ENCODE measurements at regions not wholly inside any gene's neighbourhood (a gene's known extent, or its start where the extent isn't known, plus 50 kb on each side); places are given as distances from the start of the nearest gene placed in this dataset.
A peak's percentile ranks its signal among the peaks of the same experiment; 100 is the strongest.

DNA sequence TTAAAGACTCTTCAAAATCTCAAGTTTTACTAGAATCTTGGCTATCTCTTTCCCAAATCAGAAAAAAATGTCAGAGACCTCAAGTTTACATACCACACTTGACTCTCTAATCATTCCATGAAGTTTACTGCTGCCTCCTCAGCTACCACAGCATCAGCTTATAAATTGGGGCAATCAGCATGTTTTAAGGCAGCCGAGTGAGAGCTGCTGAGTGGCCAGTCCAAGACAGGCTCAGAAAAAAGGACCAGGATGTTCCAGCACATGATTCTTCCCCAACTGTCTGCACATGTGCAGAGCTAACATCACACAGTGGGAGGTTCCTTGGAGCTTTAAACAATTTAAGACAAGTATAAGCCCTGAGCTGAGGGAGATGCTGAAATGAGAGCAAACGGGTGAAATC, 140.6 kb upstream of the NUDT7 start:
- Histone ChIP-seq H3K4me1 (ENCODE audit: insufficient read depth, low read length, poor library complexity, severe bottlenecking) (peaks cover 5% of the 10 kb centered on the region), H3K27me3 (ENCODE audit: insufficient read depth, low read length, poor library complexity, severe bottlenecking) (no peaks in the 10 kb centered on the region), H4K20me1 (ENCODE audit: insufficient read depth, low read length, poor library complexity, severe bottlenecking) (no peaks in the 10 kb centered on the region), H2AFZ (ENCODE audit: low read length) (no peak overlapping the region), H3K9ac (ENCODE audit: low read depth, low read length, poor library complexity, severe bottlenecking) (no peak overlapping the region), H3K36me3 (ENCODE audit: insufficient read depth, low read length) (no peaks in the 10 kb centered on the region), H3K79me2 (ENCODE audit: insufficient read depth, low read length) (no peaks in the 10 kb centered on the region), H3K9me3 (ENCODE audit: insufficient read depth, low read depth, low read length) (no peaks in the 10 kb centered on the region), H3K4me2 (ENCODE audit: low read depth, low read length, poor library complexity, severe bottlenecking) (no peak overlapping the region), H3K9me2 (replicated peaks; ENCODE audit: low read depth, low read length) (no peaks in the 10 kb centered on the region), H3F3A (ENCODE audit: low read depth) (no peaks in the 10 kb centered on the region), H3K4me3 (ENCODE audit: low read length, poor library complexity, severe bottlenecking) (no peak overlapping the region)
- TF ChIP-seq, protein P1, sequence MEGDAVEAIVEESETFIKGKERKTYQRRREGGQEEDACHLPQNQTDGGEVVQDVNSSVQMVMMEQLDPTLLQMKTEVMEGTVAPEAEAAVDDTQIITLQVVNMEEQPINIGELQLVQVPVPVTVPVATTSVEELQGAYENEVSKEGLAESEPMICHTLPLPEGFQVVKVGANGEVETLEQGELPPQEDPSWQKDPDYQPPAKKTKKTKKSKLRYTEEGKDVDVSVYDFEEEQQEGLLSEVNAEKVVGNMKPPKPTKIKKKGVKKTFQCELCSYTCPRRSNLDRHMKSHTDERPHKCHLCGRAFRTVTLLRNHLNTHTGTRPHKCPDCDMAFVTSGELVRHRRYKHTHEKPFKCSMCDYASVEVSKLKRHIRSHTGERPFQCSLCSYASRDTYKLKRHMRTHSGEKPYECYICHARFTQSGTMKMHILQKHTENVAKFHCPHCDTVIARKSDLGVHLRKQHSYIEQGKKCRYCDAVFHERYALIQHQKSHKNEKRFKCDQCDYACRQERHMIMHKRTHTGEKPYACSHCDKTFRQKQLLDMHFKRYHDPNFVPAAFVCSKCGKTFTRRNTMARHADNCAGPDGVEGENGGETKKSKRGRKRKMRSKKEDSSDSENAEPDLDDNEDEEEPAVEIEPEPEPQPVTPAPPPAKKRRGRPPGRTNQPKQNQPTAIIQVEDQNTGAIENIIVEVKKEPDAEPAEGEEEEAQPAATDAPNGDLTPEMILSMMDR (conservative IDR thresholded peaks at IDR 0.05; ENCODE audit: low read length): no peak
- no peak for TF ChIP-seq EZH2phosphoT487 (IDR thresholded peaks at IDR 0.05; ENCODE audit: borderline replicate concordance)

DNA sequence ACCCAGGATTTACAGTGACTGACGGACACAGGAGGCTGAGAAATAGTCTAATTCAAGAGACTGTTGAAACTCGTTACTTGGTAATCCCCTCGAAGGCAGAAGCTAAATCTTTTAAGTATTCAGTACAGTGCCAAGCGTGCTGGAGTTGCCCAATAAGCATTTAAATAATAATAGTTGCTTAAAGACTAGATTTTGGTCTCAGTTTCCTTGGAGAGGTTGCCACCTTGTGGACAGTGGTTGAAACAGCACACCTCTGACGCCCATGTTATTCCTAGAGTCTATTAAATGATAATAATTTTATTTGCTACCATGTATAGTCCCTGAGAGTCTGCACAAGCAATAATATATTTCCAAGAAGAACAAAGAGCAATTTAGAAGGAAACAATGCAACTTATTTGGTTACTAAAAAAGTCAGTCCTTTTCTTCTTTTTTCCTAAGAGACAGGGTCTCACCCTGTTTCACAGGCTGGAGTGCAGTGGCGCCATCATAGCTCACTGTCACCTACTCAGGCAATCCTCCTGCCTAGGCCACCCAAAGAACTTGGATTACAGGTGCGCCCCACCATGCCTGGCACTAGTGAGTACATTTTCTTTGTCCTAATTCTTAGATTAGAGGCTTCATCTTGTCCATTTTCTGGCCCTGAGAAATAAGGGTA, 138.0 kb upstream of the NUDT7 start:
- no peaks in the 10 kb centered on the region for H3K79me2 ChIP-seq (ENCODE audit: insufficient read depth, low read length)
- no peaks in the 10 kb centered on the region for H3K9me2 ChIP-seq (replicated peaks; ENCODE audit: low read depth, low read length)
- H3F3A ChIP-seq (ENCODE audit: low read depth): no peaks in the 10 kb centered on the region
- no peaks in the 10 kb centered on the region for H3K27me3 ChIP-seq (ENCODE audit: insufficient read depth, low read length, poor library complexity, severe bottlenecking)
- H3K4me2 ChIP-seq (ENCODE audit: low read depth, low read length, poor library complexity, severe bottlenecking): no peak overlapping the region
- H3K4me1 ChIP-seq (ENCODE audit: insufficient read depth, low read length, poor library complexity, severe bottlenecking): peaks cover 5% of the 10 kb centered on the region
- TF ChIP-seq, protein P1 (conservative IDR thresholded peaks at IDR 0.05; ENCODE audit: low read length): peak; percentile 96
- no peak for TF ChIP-seq EZH2phosphoT487 (IDR thresholded peaks at IDR 0.05; ENCODE audit: borderline replicate concordance)
- no peak overlapping the region for H3K4me3 ChIP-seq (ENCODE audit: low read length, poor library complexity, severe bottlenecking)
- no peak overlapping the region for H3K9ac ChIP-seq (ENCODE audit: low read depth, low read length, poor library complexity, severe bottlenecking)
- no peaks in the 10 kb centered on the region for H3K9me3 ChIP-seq (ENCODE audit: insufficient read depth, low read depth, low read length)
- H3K36me3 ChIP-seq (ENCODE audit: insufficient read depth, low read length): no peaks in the 10 kb centered on the region
- H2AFZ ChIP-seq (ENCODE audit: low read length): no peak overlapping the region
- H4K20me1 ChIP-seq (ENCODE audit: insufficient read depth, low read length, poor library complexity, severe bottlenecking): no peaks in the 10 kb centered on the region

DNA sequence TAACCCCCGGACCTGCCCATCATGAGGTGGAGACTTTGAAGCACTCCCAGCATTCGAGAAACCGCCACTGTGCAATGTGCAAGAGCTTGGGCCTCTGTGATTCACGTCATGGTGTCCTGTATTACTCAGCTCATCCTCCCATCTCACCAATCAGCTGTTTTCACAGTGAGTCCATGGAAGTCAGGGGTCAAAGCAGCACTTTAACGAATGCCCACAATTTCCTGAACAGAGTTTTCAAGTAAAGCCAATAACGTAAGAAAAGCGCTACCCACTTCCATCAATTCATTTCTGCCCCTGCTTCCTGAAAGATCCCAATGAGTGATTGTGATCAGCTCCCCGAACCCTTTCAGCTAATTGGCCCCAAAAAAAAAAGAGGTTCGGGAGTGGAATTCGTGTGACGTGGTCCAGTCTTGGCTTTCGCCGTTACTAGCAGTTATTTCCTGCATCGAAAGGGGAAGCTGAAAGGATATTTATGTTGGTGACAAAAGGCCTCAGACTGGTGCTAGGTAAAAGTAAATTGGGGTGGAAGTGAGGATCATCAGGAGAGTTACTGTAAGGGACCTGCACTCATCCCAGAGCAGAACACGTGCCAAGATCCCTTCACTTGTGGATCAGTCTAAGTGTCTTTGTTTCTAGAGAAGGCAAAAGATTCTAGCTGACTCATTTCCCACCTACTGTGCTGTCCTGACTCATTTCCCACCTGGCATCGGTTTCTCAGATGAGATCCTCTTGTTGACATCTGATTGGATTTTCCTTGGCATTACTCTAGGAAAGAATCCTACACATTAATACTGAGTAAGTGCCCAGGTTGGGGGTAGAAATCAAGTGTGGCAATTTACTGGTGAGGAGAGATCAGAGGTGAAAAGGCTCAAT, 136.7 kb upstream of the NUDT7 start:
- TF ChIP-seq EZH2phosphoT487 (IDR thresholded peaks at IDR 0.05; ENCODE audit: borderline replicate concordance): no peak
- TF ChIP-seq, protein P1 (conservative IDR thresholded peaks at IDR 0.05; ENCODE audit: low read length): no peak
- no peak overlapping the region for H3K4me2 ChIP-seq (ENCODE audit: low read depth, low read length, poor library complexity, severe bottlenecking)
- no peak overlapping the region for H3K9ac ChIP-seq (ENCODE audit: low read depth, low read length, poor library complexity, severe bottlenecking)
- H3K27me3 ChIP-seq (ENCODE audit: insufficient read depth, low read length, poor library complexity, severe bottlenecking): no peaks in the 10 kb centered on the region
- no peaks in the 10 kb centered on the region for H3K4me1 ChIP-seq (ENCODE audit: insufficient read depth, low read length, poor library complexity, severe bottlenecking)
- H3K79me2 ChIP-seq (ENCODE audit: insufficient read depth, low read length): no peaks in the 10 kb centered on the region
- no peaks in the 10 kb centered on the region for H3K9me2 ChIP-seq (replicated peaks; ENCODE audit: low read depth, low read length)
- no peaks in the 10 kb centered on the region for H3F3A ChIP-seq (ENCODE audit: low read depth)
- no peaks in the 10 kb centered on the region for H3K36me3 ChIP-seq (ENCODE audit: insufficient read depth, low read length)
- H4K20me1 ChIP-seq (ENCODE audit: insufficient read depth, low read length, poor library complexity, severe bottlenecking): no peaks in the 10 kb centered on the region
- no peak overlapping the region for H3K4me3 ChIP-seq (ENCODE audit: low read length, poor library complexity, severe bottlenecking)
- no peaks in the 10 kb centered on the region for H3K9me3 ChIP-seq (ENCODE audit: insufficient read depth, low read depth, low read length)
- no peak overlapping the region; the same call in 1 of the 2 replicates for H2AFZ ChIP-seq (ENCODE audit: low read length)

Measured in Loucy (cell line).